Sigmoid colon (tissue), 6 donors: ENCODE measurements at regions not wholly inside any gene's neighbourhood (a gene's known extent, or its start where the extent isn't known, plus 50 kb on each side); places are given as distances from the start of the nearest gene placed in this dataset.
A peak's percentile ranks its signal among the peaks of the same experiment; 100 is the strongest.

Experiments
- DNase-seq: peaks from one replicate; pipeline ENCODE4 v3.0.0-alpha.2; 2019
- H3K27ac ChIP-seq, 4 donors: fragments of 200-600 bp; sonication (generic); one replicate each; pipeline ENCODE4 v1.5.1; 2016 to 2019; ENCODE audit warnings: mild to moderate bottlenecking in 1 of 4
- H3K27me3 ChIP-seq, 3 donors: fragments of 200-600 bp; sonication (generic); one replicate each; pipeline ENCODE4 v1.5.1; 2019; ENCODE audit warnings: mild to moderate bottlenecking in 1 of 3
- H3K36me3 ChIP-seq, 4 donors: fragments of 200-600 bp; sonication (generic); one replicate each; pipeline ENCODE4 v1.5.1; 2016 to 2019
- H3K4me1 ChIP-seq, 4 donors: fragments of 200-600 bp; sonication (generic); one replicate each; pipeline ENCODE4 v1.5.1; 2017 to 2019
- H3K4me3 ChIP-seq, 4 donors: fragments of 200-600 bp; sonication (generic); one replicate each; pipeline ENCODE4 v1.5.1; 2017 to 2019; ENCODE audit warnings: mild to moderate bottlenecking in 2 of 4, moderate library complexity in 1 of 4
- H3K9me3 ChIP-seq, 4 donors: fragments of 200-600 bp in 3 of 4; sonication (generic) in 3 of 4; one replicate each; pipeline versions ENCODE4 v1.5.1 to v1.6.1; 2013 to 2019
- EP300 ChIP-seq, 4 donors: sonication (generic); formaldehyde crosslinking; IDR thresholded peaks; one replicate each; pipeline ENCODE4 v1.6.1; 2017; ENCODE audit warnings: antibody characterized with exemption in 4 of 4
- POLR2A ChIP-seq, 2 donors: fragments of 450-650 bp; IDR thresholded peaks; one replicate each; pipeline ENCODE4 v1.6.1; 2016; ENCODE audit warnings: antibody characterized with exemption in 2 of 2, mild to moderate bottlenecking in 2 of 2, moderate library complexity in 2 of 2
- POLR2AphosphoS5 ChIP-seq, 4 donors: sonication (generic); formaldehyde crosslinking; IDR thresholded peaks; one replicate each; pipeline ENCODE4 v1.6.1; 2017; ENCODE audit warnings: antibody characterized with exemption in 4 of 4
- WGBS, 2 donors: extraction: QIAGEN DNeasy Blood & Tissue Kit; methylation state at CpG; one replicate each; pipeline ENCODE4 v1.1.7; 2013; 5-methylcytosine and 5-hydroxymethylcytosine counted together
- intact Hi-C: fragments of 100-400 bp; cut with DNase I; formaldehyde crosslinking; loops from one replicate; pipeline ENCODE4 v1.15.1; 2023
- TF ChIP-seq, protein P1 (sequence below), 4 experiments: fragments of 450-650 bp in 3 of 4; fragments of 200-600 bp in 1 of 4; IDR thresholded peaks; one replicate each; pipeline ENCODE4 v1.5.1; 2016 to 2019; ENCODE audit warnings: antibody characterized with exemption in 4 of 4, mild to moderate bottlenecking in 3 of 4, moderate library complexity in 2 of 4
- donor health status: healthy with polysubstance abuse.
- donor health status: healthy.

GRCh38 chr22:19626042-19626587 lies 88.2 kb upstream of the SEPTIN5 start:
- WGBS, 2 donors: 76 to 87% methylated on average over 7 of the region's 7 CpGs
- H3K4me1 ChIP-seq: no peaks in the 10 kb centered on the region
- H3K27me3 ChIP-seq: peaks cover 0 to 56% (median 5%) of the 10 kb centered on the region in 3 donors
- intact Hi-C loops: no loop called here
- H3K4me3 ChIP-seq: no peak overlapping the region
- no peak overlapping the region for H3K27ac ChIP-seq
- peak; percentile 50 for DNase-seq
- TF ChIP-seq, protein P1, sequence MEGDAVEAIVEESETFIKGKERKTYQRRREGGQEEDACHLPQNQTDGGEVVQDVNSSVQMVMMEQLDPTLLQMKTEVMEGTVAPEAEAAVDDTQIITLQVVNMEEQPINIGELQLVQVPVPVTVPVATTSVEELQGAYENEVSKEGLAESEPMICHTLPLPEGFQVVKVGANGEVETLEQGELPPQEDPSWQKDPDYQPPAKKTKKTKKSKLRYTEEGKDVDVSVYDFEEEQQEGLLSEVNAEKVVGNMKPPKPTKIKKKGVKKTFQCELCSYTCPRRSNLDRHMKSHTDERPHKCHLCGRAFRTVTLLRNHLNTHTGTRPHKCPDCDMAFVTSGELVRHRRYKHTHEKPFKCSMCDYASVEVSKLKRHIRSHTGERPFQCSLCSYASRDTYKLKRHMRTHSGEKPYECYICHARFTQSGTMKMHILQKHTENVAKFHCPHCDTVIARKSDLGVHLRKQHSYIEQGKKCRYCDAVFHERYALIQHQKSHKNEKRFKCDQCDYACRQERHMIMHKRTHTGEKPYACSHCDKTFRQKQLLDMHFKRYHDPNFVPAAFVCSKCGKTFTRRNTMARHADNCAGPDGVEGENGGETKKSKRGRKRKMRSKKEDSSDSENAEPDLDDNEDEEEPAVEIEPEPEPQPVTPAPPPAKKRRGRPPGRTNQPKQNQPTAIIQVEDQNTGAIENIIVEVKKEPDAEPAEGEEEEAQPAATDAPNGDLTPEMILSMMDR (IDR thresholded peaks at IDR 0.05): no peak
- no peak for TF ChIP-seq POLR2AphosphoS5 (IDR thresholded peaks at IDR 0.05)
- TF ChIP-seq POLR2A (IDR thresholded peaks at IDR 0.05): no peak
- TF ChIP-seq EP300 (IDR thresholded peaks at IDR 0.05): no peak
- no peaks in the 10 kb centered on the region for H3K9me3 ChIP-seq
- H3K36me3 ChIP-seq: no peaks in the 10 kb centered on the region

DNA sequence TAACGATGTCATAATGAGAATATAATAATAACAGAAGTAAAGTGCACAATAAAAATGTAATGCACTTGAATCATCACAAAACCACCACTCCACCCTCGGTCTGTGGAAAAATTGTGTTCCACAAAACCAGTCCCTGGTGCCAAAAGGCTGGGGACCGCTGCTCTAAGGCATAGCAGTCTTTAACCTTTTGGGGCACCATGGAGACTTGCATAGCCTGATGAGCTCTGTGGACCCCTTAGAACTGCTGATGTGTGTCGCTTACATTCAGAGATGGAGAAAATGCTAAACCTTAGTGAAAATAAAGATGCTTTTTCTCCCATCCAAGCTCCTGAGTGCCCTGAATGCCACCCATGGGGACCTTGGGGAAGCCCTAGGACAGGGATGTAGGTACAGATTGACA lies 87.6 kb upstream of the SEPTIN5 start:
- no peaks in the 10 kb centered on the region for H3K36me3 ChIP-seq
- DNase-seq: peak; percentile 21
- peaks cover 0 to 57% (median 4%) of the 10 kb centered on the region in 3 donors for H3K27me3 ChIP-seq
- H3K4me3 ChIP-seq: no peak overlapping the region
- no peak for TF ChIP-seq POLR2A (IDR thresholded peaks at IDR 0.05)
- TF ChIP-seq POLR2AphosphoS5 (IDR thresholded peaks at IDR 0.05): no peak
- TF ChIP-seq, protein P1 (IDR thresholded peaks at IDR 0.05): no peak
- no peak for TF ChIP-seq EP300 (IDR thresholded peaks at IDR 0.05)
- no peaks in the 10 kb centered on the region for H3K4me1 ChIP-seq
- no peaks in the 10 kb centered on the region for H3K9me3 ChIP-seq
- intact Hi-C loops: no loop called here
- H3K27ac ChIP-seq: no peak overlapping the region
- WGBS, 2 donors: 62 to 74% methylated on average over 4 of the region's 4 CpGs

- TF ChIP-seq, protein P1 (IDR thresholded peaks at IDR 0.05): no peak
- TF ChIP-seq POLR2A (IDR thresholded peaks at IDR 0.05): no peak
- no peak for TF ChIP-seq POLR2AphosphoS5 (IDR thresholded peaks at IDR 0.05)
- no peak for TF ChIP-seq EP300 (IDR thresholded peaks at IDR 0.05)
- Histone ChIP-seq H3K27ac (no peak overlapping the region), H3K36me3 (no peaks in the 10 kb centered on the region), H3K27me3 (peaks cover 0 to 56% (median 4%) of the 10 kb centered on the region in 3 donors), H3K4me3 (no peak overlapping the region), H3K9me3 (no peaks in the 10 kb centered on the region), H3K4me1 (no peaks in the 10 kb centered on the region)
- 83 to 84% methylated on average over 11 of the region's 11 CpGs for WGBS, 2 donors
- intact Hi-C loops: no loop called here
- DNase-seq: peak; percentile 14
Observed at GRCh38 chr22:19628038-19628776, 86.1 kb upstream of the SEPTIN5 start.

- no peak overlapping the region for H3K27ac ChIP-seq
- intact Hi-C loops: no loop called here
- peak; percentile 42 for DNase-seq
- H3K27me3 ChIP-seq: peaks cover 0 to 50% (median 4%) of the 10 kb centered on the region in 3 donors
- H3K4me3 ChIP-seq: no peak overlapping the region
- no peaks in the 10 kb centered on the region for H3K4me1 ChIP-seq
- no peaks in the 10 kb centered on the region for H3K9me3 ChIP-seq
- 59 to 72% methylated on average over 12 of the region's 12 CpGs for WGBS, 2 donors
- no peaks in the 10 kb centered on the region for H3K36me3 ChIP-seq
- TF ChIP-seq EP300 (IDR thresholded peaks at IDR 0.05) (no peak), POLR2AphosphoS5 (IDR thresholded peaks at IDR 0.05) (no peak), POLR2A (IDR thresholded peaks at IDR 0.05) (no peak)
- TF ChIP-seq, protein P1 (IDR thresholded peaks at IDR 0.05): no peak
Observed at GRCh38 chr22:19629331-19629719, 85.0 kb upstream of the SEPTIN5 start.
